Nephron progenitor cell (in vitro differentiated cells): ENCODE measurements at regions not wholly inside any gene's neighbourhood (a gene's known extent, or its start where the extent isn't known, plus 50 kb on each side); places are given as distances from the start of the nearest gene placed in this dataset.
"Not testable (repeated sequence)": the region's sequence is repeated elsewhere in the genome, so short reads cannot be mapped to it uniquely, and the experiment has no call there.

ENCODE experiments used
- DNase-seq: peaks from one replicate; pipeline ENCODE4 v3.0.0; 2021
- H3K27ac Mint-ChIP-seq: 2 replicates; pipeline ENCODE4 v1.8.0; 2021; ENCODE audit warnings: mild to moderate bottlenecking, moderate library complexity, mixed read lengths
- H3K27me3 Mint-ChIP-seq: 2 replicates; pipeline ENCODE4 v1.8.0; 2021; ENCODE audit warnings: mild to moderate bottlenecking, low read depth, mixed read lengths; ENCODE audit not compliant: poor library complexity
- H3K36me3 Mint-ChIP-seq: 2 replicates; pipeline ENCODE4 v1.8.0; 2021; ENCODE audit warnings: low read depth, mixed read lengths
- H3K4me1 Mint-ChIP-seq: 2 replicates; pipeline ENCODE4 v1.8.0; 2021; ENCODE audit warnings: mixed read lengths
- H3K4me3 Mint-ChIP-seq: 2 replicates; pipeline ENCODE4 v1.8.0; 2021; ENCODE audit warnings: mild to moderate bottlenecking, moderate library complexity, mixed read lengths
- H3K9me3 Mint-ChIP-seq: 2 replicates; pipeline ENCODE4 v1.8.0; 2021; ENCODE audit warnings: mild to moderate bottlenecking, moderate library complexity, mixed read lengths
- CTCF ChIP-seq: fragments of 200-600 bp; sonication (generic); IDR thresholded peaks from 2 replicates; pipeline ENCODE4 v1.5.0; 2021; ENCODE audit warnings: antibody characterized with exemption

- no peaks in the 10 kb centered on the region for H3K4me1 Mint-ChIP-seq
- DNase-seq: no peak
Observed at GRCh38 chr2:179338681-179339080, 74.0 kb upstream of the SESTD1 start.

GRCh38 chr2:179336782-179337534 is 72.3 kb upstream of the SESTD1 start:
- Mint-ChIP-seq H3K36me3 (no peaks in the 10 kb centered on the region), H3K27ac (no peak overlapping the region), H3K4me3 (no peak overlapping the region), H3K27me3 (no peaks in the 10 kb centered on the region), H3K4me1 (no peaks in the 10 kb centered on the region), H3K9me3 (no peaks in the 10 kb centered on the region)
- TF ChIP-seq CTCF: no peak
- no peak for DNase-seq

More at GRCh38 chr2:179338681-179339080, 74.0 kb upstream of the SESTD1 start:
- Mint-ChIP-seq H3K9me3 (no peaks in the 10 kb centered on the region), H3K27ac (no peak overlapping the region), H3K4me3 (no peak overlapping the region), H3K27me3 (no peaks in the 10 kb centered on the region), H3K36me3 (no peaks in the 10 kb centered on the region)
- no peak for TF ChIP-seq CTCF

GRCh38 chr2:179335732-179336131 is 71.1 kb upstream of the SESTD1 start:
- TF ChIP-seq CTCF: no peak
- Mint-ChIP-seq H3K36me3 (no peaks in the 10 kb centered on the region), H3K4me1 (no peaks in the 10 kb centered on the region), H3K27me3 (no peaks in the 10 kb centered on the region), H3K4me3 (no peak overlapping the region), H3K27ac (no peak overlapping the region), H3K9me3 (peaks cover 7% of the 10 kb centered on the region)
- no peak for DNase-seq

GRCh38 chr2:179332903-179333302 is 68.3 kb upstream of the SESTD1 start:
- no peak for DNase-seq
- Mint-ChIP-seq H3K27me3 (no peaks in the 10 kb centered on the region), H3K4me1 (no peaks in the 10 kb centered on the region), H3K9me3 (peaks cover 20% of the 10 kb centered on the region), H3K36me3 (no peaks in the 10 kb centered on the region), H3K27ac (no peak overlapping the region), H3K4me3 (no peak overlapping the region)
- TF ChIP-seq CTCF: no peak

GRCh38 chr2:179331061-179331460 is 66.4 kb upstream of the SESTD1 start:
- Mint-ChIP-seq H3K36me3 (no peaks in the 10 kb centered on the region), H3K4me3 (no peak overlapping the region), H3K27ac (no peak overlapping the region), H3K9me3 (peaks cover 20% of the 10 kb centered on the region), H3K4me1 (no peaks in the 10 kb centered on the region), H3K27me3 (no peaks in the 10 kb centered on the region)
- no peak for DNase-seq
- no peak for TF ChIP-seq CTCF

GRCh38 chr2:179322289-179322688 is 57.7 kb upstream of the SESTD1 start:
- no peak for TF ChIP-seq CTCF
- Mint-ChIP-seq H3K36me3 (no peaks in the 10 kb centered on the region), H3K4me3 (no peak overlapping the region), H3K4me1 (peaks cover 5% of the 10 kb centered on the region), H3K27me3 (peaks cover 7% of the 10 kb centered on the region), H3K9me3 (peaks cover 6% of the 10 kb centered on the region), H3K27ac (peak overlapping the region; percentile 60)
- no peak for DNase-seq

- H3K4me1 Mint-ChIP-seq, H3K4me3 Mint-ChIP-seq, DNase-seq, H3K36me3 Mint-ChIP-seq, H3K27ac Mint-ChIP-seq: not testable (repeated sequence)
- H3K27me3 Mint-ChIP-seq: peaks cover 11% of the 10 kb centered on the region
- H3K9me3 Mint-ChIP-seq: peaks cover 12% of the 10 kb centered on the region
Observed at GRCh38 chr2:179321034-179321433, 56.4 kb upstream of the SESTD1 start.

GRCh38 chr2:179314729-179315128 is 50.1 kb upstream of the SESTD1 start:
- H3K9me3 Mint-ChIP-seq: peaks cover 46% of the 10 kb centered on the region
- H3K27me3 Mint-ChIP-seq, DNase-seq, H3K27ac Mint-ChIP-seq, H3K36me3 Mint-ChIP-seq, H3K4me1 Mint-ChIP-seq, H3K4me3 Mint-ChIP-seq: not testable (repeated sequence)
